SIG-M5 treated with dmso at 0.1 percent for 504 hours (cell line): ENCODE measurements at regions not wholly inside any gene's neighbourhood (a gene's known extent, or its start where the extent isn't known, plus 50 kb on each side); places are given as distances from the start of the nearest gene placed in this dataset.

Source experiments
- DNase-seq: peaks from one replicate; lab custom pipeline; 2025; ENCODE audit not compliant: unreplicated experiment; lab: John Stamatoyannopoulos, UW

DNA sequence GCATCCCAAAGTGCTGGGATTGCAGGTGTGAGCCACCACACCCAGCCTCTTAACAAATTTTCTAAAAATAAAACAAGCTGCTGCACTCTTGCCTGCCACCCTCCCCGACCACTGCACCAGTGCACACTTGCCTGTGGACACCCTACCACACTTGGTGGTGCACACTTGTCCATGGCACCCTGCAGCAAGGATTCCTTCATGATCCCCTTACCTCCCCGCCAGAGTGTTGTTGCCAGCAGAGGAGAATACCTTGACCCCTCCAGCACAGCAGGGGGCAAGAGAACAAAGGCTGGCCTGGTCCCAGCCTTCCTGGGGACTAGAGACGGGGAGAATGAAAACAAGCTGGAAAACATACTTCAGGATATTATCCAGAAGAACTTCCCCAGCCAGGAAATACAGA, 65.9 kb upstream of the KCND2 start:
- no peak for DNase-seq

DNA sequence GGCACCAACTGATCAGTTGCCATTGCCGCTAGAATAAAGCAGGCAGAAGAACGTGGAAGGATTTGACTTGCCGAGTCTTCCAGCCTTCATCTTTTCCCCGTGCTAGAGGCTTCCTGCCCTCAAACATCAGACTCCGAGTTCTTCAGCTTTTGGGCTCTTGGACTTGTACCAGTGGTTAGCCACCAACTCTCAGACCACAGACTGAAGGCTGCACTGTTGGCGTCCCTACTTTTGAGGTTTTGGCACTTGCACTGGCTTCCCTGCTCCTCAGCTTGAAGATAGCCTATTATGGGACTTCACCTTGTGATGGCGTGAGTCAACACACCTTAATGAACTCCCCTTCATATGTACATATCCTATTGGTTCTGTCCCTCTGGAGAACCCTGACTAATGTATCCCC, 57.3 kb upstream of the KCND2 start:
- DNase-seq: no peak

DNA sequence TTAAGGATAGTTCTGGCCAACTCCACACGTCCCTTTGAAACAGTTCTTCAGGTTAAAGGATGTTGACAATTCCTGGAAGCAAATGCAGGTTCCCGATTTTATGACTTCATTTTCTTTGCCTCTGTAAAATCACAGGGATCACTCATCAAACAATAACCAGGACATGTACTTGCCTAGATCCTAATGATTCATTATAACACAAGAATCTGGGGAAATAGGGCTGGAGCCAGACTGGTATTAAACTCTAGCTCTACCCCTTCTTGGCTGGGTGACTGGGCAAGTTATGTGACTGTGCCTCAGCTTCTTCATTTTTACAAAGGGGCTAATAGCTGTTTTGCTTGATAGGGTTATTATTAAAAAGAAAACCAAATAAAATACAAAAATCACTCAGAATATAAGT, 56.0 kb upstream of the KCND2 start:
- no peak for DNase-seq

DNA sequence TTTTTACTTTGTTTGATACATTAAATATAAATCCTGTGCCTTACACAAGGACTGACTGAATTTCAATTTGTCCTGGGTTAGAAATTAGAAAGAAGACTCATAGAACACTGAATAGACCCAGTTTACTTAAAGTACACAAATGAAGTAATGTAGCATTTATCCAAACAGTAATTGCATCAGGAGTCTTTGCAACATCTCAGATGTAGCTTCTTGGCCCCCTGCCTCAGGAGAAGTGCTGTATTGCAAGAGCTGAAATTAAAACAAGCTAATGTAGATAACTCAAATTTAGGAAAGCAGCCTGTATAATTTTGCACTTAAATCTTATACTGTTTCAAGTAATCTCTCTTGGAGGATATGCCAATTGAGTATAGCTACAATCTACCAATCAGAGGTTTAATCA, 54.3 kb upstream of the KCND2 start:
- no peak for DNase-seq

DNA sequence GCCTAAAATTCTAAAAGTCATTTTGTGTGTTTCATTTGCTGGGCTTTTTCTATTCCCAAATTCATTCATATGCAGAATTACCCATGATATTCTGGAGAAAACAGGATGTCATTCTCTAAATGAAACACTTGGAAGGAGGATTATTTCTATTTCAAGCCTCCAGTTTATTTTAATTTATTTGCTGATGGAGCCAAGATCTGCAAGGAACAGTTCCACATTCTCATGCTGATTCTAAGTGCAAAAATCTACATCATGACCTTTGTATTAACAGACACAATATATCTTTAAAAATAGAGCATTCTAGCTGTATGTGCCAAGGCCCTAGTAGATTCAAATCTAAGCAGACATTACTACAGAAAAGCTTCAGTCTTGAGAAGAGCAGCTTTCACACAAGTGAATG, 51.3 kb upstream of the KCND2 start:
- DNase-seq: no peak
